Immature natural killer cell (primary cell): ENCODE measurements at regions not wholly inside any gene's neighbourhood (a gene's known extent, or its start where the extent isn't known, plus 50 kb on each side); places are given as distances from the start of the nearest gene placed in this dataset.
A peak's percentile ranks its signal among the peaks of the same experiment; 100 is the strongest.

Experiments used
- DNase-seq, 3 donors: peaks; one replicate each; pipeline ENCODE4 v3.0.0; 2022; ENCODE audit warnings: mixed read lengths in 1 of 3
- H3K27ac Mint-ChIP-seq, 6 donors: one replicate each; pipeline ENCODE4 v1.8.0; 2020; ENCODE audit warnings: mixed read lengths in 6 of 6, mild to moderate bottlenecking in 5 of 6, inconsistent platforms in 4 of 6, moderate library complexity in 3 of 6
- H3K27me3 Mint-ChIP-seq, 3 donors: one replicate each; pipeline ENCODE4 v1.8.0; 2020 to 2021; ENCODE audit warnings: low read depth in 3 of 3, mild to moderate bottlenecking in 3 of 3, mixed read lengths in 3 of 3, moderate library complexity in 3 of 3, inconsistent platforms in 1 of 3
- H3K36me3 Mint-ChIP-seq, 3 donors: one replicate each; pipeline ENCODE4 v1.8.0; 2020; ENCODE audit warnings: mixed read lengths in 3 of 3, inconsistent platforms in 2 of 3, mild to moderate bottlenecking in 2 of 3
- H3K4me1 Mint-ChIP-seq, 2 donors: one replicate each; pipeline ENCODE4 v1.8.0; 2020; ENCODE audit warnings: inconsistent platforms in 2 of 2, mild to moderate bottlenecking in 2 of 2, mixed read lengths in 2 of 2, moderate library complexity in 1 of 2
- H3K4me3 Mint-ChIP-seq, 5 donors: one replicate each; pipeline ENCODE4 v1.8.0; 2020; ENCODE audit warnings: mild to moderate bottlenecking in 5 of 5, mixed read lengths in 5 of 5, inconsistent platforms in 3 of 5, moderate library complexity in 3 of 5
- H3K9me3 Mint-ChIP-seq, 6 donors: one replicate each; pipeline ENCODE4 v1.8.0; 2020; ENCODE audit warnings: mild to moderate bottlenecking in 6 of 6, mixed read lengths in 6 of 6, inconsistent platforms in 4 of 6, moderate library complexity in 3 of 6

DNA sequence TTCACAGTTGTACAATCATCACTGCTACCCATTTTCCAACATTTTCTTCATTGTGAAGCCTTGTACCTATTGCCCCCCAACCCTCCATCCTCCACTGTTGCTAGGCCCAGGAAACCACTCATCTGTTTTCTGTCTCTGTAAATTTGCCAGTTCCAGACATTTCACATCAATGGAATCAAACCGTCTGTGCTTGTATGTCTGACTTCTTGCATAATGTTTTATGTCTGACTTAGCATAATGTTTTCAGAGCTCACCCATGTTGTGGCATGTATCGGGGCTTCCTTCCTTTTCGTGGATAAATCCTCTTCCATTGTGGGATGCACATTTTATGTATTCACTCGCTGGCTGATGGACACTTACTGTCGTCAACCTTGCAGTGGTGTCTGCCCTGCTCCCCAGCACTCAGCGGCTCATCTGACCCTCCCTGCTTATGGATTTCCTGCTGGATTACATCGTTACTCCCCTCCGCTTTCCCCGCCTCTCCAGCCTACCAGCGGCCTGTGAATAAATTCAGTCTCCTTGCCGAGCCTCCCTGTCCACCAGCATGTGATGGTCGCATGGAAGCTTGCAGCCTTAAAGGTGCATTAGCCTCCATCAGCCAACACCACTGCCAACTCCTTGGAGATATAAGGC lies 727.6 kb upstream of the TMEM132C start:
- Mint-ChIP-seq H3K4me1 (no peaks in the 10 kb centered on the region), H3K27me3 (peaks cover 0 to 9% (median 3%) of the 10 kb centered on the region in 3 donors), H3K4me3 (no peak overlapping the region), H3K27ac (no peak overlapping the region), H3K36me3 (no peaks in the 10 kb centered on the region), H3K9me3 (peaks cover 0 to 7% (median under 1%) of the 10 kb centered on the region in 6 donors)
- DNase-seq, result no peak

GRCh38 chr12:127542391-127542790 lies 724.6 kb upstream of the TMEM132C start:
- no peaks in the 10 kb centered on the region for H3K36me3 Mint-ChIP-seq
- DNase-seq, result no peak

DNA sequence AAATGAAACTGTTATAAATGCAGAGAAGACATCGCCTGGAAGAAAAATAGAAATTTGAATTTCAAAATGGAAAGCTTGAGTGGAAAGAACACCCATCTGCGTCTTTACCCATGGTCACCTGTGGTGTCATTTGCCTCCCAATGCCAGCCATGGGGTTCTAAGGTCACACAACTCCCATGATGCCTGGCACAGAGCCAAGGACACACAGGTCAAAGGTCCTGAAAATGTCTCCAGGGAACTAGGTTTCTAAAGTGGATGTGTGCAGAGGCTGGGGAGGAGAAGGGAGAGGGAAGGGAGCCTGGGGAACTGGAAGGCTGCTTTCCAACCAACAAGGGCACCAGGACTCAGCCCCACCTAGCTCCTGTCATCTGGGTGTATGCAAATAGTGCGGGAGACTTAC lies 724.0 kb upstream of the TMEM132C start:
- Mint-ChIP-seq H3K27ac (no peak overlapping the region), H3K4me3 (no peak overlapping the region), H3K27me3 (peaks cover 0 to 5% (median 0%) of the 10 kb centered on the region in 3 donors), H3K9me3 (peaks cover 0 to 7% (median 0%) of the 10 kb centered on the region in 6 donors), H3K4me1 (no peaks in the 10 kb centered on the region), H3K36me3 (no peaks in the 10 kb centered on the region)
- DNase-seq, result no peak

More at GRCh38 chr12:127542391-127542790, 724.6 kb upstream of the TMEM132C start:
- no peak overlapping the region for H3K27ac Mint-ChIP-seq
- no peaks in the 10 kb centered on the region for H3K4me1 Mint-ChIP-seq
- H3K9me3 Mint-ChIP-seq, result peaks cover 0 to 7% (median 0%) of the 10 kb centered on the region in 6 donors
- H3K27me3 Mint-ChIP-seq, result peaks cover 0 to 5% (median 0%) of the 10 kb centered on the region in 3 donors
- no peak overlapping the region for H3K4me3 Mint-ChIP-seq

DNA sequence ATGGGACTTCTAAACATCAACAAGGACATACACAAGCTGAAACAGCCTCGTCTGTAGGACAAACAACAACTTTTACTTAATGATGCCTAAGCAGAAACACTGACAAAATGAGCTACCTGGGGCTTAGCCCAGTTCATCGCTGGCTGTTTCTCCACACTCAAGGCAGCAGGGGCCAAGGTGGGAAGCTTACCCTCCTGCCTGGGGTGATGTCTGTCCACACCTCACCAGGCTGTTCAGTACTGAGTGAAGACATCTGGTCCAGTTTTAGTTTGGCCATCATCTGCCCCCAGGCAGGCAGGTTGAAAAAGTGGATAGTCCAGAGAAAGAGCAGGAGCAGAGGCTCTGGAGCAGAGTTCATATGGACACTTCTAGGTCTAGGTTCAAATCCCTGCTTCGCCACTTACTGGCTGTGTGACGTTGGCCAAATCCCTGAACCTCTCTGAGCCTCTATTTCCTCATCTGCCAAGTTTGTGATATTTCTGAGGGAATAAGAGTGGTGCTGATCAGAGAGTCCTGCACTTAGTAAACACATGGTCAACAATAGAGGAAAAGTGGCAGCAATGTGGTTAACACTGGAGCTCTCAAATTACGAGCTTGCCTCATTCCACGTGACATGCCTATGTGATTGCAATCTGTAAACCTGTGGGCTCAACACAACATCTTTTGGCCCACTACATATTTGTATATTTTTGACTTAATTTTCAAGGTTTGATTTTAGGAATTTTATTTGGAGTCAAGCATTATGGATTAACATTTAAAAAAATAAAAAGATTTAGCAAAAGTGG lies 720.1 kb upstream of the TMEM132C start:
- no peaks in the 10 kb centered on the region for H3K4me1 Mint-ChIP-seq
- no peak overlapping the region for H3K27ac Mint-ChIP-seq
- peaks cover 0 to 2% (median under 1%) of the 10 kb centered on the region in 3 donors for H3K27me3 Mint-ChIP-seq
- H3K4me3 Mint-ChIP-seq, result no peak overlapping the region
- H3K9me3 Mint-ChIP-seq, result peaks cover 0 to 2% (median 0%) of the 10 kb centered on the region in 6 donors
- no peak for DNase-seq
- H3K36me3 Mint-ChIP-seq, result no peaks in the 10 kb centered on the region

DNA sequence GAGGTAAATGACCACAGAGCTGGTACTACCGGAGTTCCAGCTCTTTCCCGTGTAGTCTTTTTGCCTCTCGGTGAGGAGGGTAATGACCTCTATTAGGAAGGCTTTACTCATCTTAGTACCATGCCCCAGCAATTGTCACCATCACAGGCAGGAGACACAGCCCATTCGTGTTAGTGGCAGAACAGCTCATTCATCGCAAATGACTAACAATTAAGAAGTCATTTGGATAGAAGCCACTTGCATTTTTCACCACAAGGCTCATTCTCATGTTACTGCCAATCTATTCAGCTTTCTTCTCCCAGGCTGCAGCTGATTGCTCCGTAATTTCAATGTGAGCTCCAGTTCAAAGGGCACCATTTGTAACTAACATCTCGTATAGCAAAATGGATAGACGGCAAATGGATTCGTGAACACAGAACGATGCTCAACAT lies 718.8 kb upstream of the TMEM132C start:
- Mint-ChIP-seq H3K9me3 (peaks cover 0 to 14% (median 2%) of the 10 kb centered on the region in 6 donors), H3K36me3 (no peaks in the 10 kb centered on the region), H3K4me1 (no peaks in the 10 kb centered on the region), H3K4me3 (no peak overlapping the region), H3K27me3 (peaks cover 0 to 6% (median under 1%) of the 10 kb centered on the region in 3 donors), H3K27ac (no peak overlapping the region)
- no peak for DNase-seq

- peaks cover 0 to 6% (median 0%) of the 10 kb centered on the region in 3 donors for H3K27me3 Mint-ChIP-seq
- no peak for DNase-seq
- H3K36me3 Mint-ChIP-seq, result no peaks in the 10 kb centered on the region
- no peak overlapping the region for H3K27ac Mint-ChIP-seq
- peaks cover 0 to 17% (median 3%) of the 10 kb centered on the region in 6 donors for H3K9me3 Mint-ChIP-seq
- H3K4me3 Mint-ChIP-seq, result no peak overlapping the region
- H3K4me1 Mint-ChIP-seq, result peaks cover 0 to 2% of the 10 kb centered on the region in 2 donors
Observed at GRCh38 chr12:127550271-127550670, 716.7 kb upstream of the TMEM132C start.

DNA sequence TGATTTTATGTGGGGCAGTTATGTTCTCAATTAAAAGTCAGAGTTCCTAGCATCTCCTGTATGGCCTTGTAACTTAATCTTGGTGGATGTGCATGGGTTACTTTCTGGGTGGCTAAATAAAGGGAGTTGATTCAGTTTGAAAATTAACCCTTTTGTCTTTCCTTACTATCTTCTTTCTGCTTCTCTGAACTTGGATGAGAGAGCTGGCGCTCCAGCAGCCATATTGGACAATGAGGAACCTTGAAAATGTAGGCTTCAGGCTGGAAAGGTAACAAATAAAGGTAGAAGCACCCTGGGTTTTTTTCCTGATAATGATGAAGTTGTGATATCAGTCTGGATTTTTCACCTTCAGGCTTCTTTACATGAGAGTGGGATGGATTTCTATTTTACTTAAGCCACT lies 714.1 kb upstream of the TMEM132C start:
- peaks cover 0 to 2% of the 10 kb centered on the region in 2 donors for H3K4me1 Mint-ChIP-seq
- no peak for DNase-seq
- no peak overlapping the region for H3K27ac Mint-ChIP-seq
- H3K4me3 Mint-ChIP-seq, result no peak overlapping the region
- peaks cover 0 to 6% (median 0%) of the 10 kb centered on the region in 3 donors for H3K27me3 Mint-ChIP-seq
- no peaks in the 10 kb centered on the region for H3K36me3 Mint-ChIP-seq
- peaks cover 0 to 23% (median 7%) of the 10 kb centered on the region in 6 donors for H3K9me3 Mint-ChIP-seq

- Mint-ChIP-seq H3K4me1 (peaks cover 11 to 16% of the 10 kb centered on the region in 2 donors), H3K4me3 (no peak overlapping the region), H3K27me3 (peaks cover 0 to 8% (median 0%) of the 10 kb centered on the region in 3 donors), H3K27ac (no peak overlapping the region), H3K9me3 (peaks cover 4 to 23% (median 7%) of the 10 kb centered on the region in 6 donors), H3K36me3 (no peaks in the 10 kb centered on the region)
- DNase-seq, result no peak
Observed at GRCh38 chr12:127555071-127555470, 711.9 kb upstream of the TMEM132C start.

- Mint-ChIP-seq H3K4me1 (peaks cover 11 to 18% of the 10 kb centered on the region in 2 donors), H3K9me3 (peaks cover 4 to 23% (median 7%) of the 10 kb centered on the region in 6 donors), H3K36me3 (no peaks in the 10 kb centered on the region), H3K27ac (no peak overlapping the region), H3K27me3 (peaks cover 0 to 8% (median 0%) of the 10 kb centered on the region in 3 donors), H3K4me3 (no peak overlapping the region)
- no peak for DNase-seq
Observed at GRCh38 chr12:127556231-127556886, 710.6 kb upstream of the TMEM132C start.

- Mint-ChIP-seq H3K9me3 (peaks cover 0 to 14% (median 6%) of the 10 kb centered on the region in 6 donors), H3K27me3 (peaks cover 0 to 3% (median 0%) of the 10 kb centered on the region in 3 donors), H3K36me3 (no peaks in the 10 kb centered on the region), H3K27ac (peak overlapping the region in 1 of 6 donors; percentile 80), H3K4me3 (no peak overlapping the region), H3K4me1 (peaks cover 11 to 18% of the 10 kb centered on the region in 2 donors)
- DNase-seq, result no peak
Observed at GRCh38 chr12:127558361-127558760, 708.6 kb upstream of the TMEM132C start.

DNA sequence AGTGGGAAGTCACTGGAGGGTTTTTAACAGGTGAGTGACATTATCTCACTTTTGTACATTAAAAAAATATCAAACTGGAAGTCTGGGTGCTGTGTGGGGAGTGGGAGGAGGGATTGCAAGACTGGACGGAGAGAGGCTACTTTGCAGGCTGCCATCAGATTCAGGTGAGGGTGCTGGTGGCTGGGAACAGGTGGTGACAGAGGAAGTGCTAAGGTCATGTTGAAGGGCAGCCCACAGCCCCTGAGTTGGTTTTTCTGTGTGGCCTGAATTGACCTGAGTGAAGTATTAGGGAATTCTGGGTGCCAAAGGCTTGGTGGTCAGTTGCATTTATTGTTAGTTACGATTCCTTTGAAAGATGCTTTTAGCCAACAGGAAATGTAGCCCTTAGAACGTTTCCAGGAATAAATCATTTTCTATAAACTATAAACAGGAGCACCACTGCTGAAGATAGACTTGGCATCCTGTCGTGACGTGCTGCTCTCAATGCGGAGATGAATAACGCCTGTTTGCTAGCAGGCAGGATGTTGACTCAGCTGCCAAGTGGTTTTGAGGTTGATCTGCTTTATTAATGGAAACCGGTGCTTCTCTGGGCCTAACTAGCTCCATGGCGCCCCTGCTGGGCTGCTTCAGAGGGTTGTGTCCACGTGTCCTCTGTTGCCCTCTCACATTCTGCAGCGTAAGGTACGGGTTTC lies 707.5 kb upstream of the TMEM132C start:
- Mint-ChIP-seq H3K4me1 (peaks cover 11 to 18% of the 10 kb centered on the region in 2 donors), H3K4me3 (peak overlapping the region in 3 of 5 donors; percentile 4 to 71 (median 5)), H3K36me3 (no peaks in the 10 kb centered on the region), H3K27me3 (peaks cover 0 to 3% (median 0%) of the 10 kb centered on the region in 3 donors), H3K27ac (peak overlapping the region; percentile 29 to 90 (median 76)), H3K9me3 (peaks cover 1 to 15% (median 6%) of the 10 kb centered on the region in 6 donors)
- DNase-seq, result peak; percentile 26 to 77 (median 31)

DNA sequence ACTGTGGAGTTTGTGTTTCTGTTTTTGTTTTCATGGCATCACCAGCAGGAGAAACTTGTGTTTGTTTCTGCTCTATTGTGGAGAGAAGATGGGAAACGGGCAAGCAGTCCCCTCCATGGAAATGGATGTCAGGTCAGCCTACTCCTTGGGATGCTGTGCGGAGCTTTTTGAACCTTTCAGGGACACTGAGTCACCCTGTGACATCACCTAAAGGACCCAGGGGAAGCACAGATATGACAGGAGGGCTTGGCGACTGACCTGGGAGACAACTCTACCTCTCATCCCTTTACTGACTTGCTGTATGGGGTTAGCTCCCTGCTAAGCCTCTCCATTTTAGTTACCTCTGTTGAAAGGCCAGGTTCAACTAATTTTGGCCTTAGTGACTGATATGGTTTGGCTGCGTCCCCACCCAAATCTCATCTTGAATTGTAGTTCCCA lies 706.9 kb upstream of the TMEM132C start:
- H3K27ac Mint-ChIP-seq, result peak overlapping the region in 3 of 6 donors; percentile 22 to 88 (median 81)
- H3K36me3 Mint-ChIP-seq, result no peaks in the 10 kb centered on the region
- H3K27me3 Mint-ChIP-seq, result peaks cover 0 to 3% (median 0%) of the 10 kb centered on the region in 3 donors
- no peak for DNase-seq
- peak overlapping the region in 1 of 5 donors; percentile 71 for H3K4me3 Mint-ChIP-seq
- H3K9me3 Mint-ChIP-seq, result peaks cover 6 to 20% (median 9%) of the 10 kb centered on the region in 6 donors
- H3K4me1 Mint-ChIP-seq, result peaks cover 11 to 17% of the 10 kb centered on the region in 2 donors

- Mint-ChIP-seq H3K4me1 (peaks cover 11 to 16% of the 10 kb centered on the region in 2 donors), H3K9me3 (peaks cover 9 to 24% (median 11%) of the 10 kb centered on the region in 6 donors), H3K27me3 (peaks cover 0 to 5% (median 1%) of the 10 kb centered on the region in 3 donors), H3K36me3 (no peaks in the 10 kb centered on the region), H3K27ac (no peak overlapping the region), H3K4me3 (no peak overlapping the region)
- DNase-seq, result no peak
Observed at GRCh38 chr12:127562816-127563215, 704.2 kb upstream of the TMEM132C start.
